ENCODE measurements at regions not wholly inside any gene's neighbourhood (a gene's known extent, or its start where the extent isn't known, plus 50 kb on each side); places are given as distances from the start of the nearest gene placed in this dataset.

DNA sequence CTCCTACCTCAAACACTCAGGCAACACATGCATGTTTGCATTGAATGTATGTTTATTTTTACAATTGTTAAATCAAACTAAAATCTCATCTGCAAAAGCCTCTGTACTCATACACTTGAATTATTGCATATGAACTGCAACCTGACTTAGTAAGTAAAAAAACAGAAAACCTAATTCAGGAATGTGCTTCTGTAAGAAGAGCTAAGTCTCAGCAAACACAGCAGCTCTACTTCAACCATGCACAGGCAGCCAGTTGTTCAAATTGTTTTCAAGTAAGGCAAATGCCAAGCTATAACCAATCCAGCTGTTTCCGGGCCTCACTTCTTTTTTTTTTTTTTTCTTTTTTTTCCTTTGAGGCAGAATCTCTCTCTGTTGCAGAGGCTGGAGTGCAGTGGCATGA, 93.5 kb upstream of the MALRD1 start:
- TF ChIP-seq, protein P1, sequence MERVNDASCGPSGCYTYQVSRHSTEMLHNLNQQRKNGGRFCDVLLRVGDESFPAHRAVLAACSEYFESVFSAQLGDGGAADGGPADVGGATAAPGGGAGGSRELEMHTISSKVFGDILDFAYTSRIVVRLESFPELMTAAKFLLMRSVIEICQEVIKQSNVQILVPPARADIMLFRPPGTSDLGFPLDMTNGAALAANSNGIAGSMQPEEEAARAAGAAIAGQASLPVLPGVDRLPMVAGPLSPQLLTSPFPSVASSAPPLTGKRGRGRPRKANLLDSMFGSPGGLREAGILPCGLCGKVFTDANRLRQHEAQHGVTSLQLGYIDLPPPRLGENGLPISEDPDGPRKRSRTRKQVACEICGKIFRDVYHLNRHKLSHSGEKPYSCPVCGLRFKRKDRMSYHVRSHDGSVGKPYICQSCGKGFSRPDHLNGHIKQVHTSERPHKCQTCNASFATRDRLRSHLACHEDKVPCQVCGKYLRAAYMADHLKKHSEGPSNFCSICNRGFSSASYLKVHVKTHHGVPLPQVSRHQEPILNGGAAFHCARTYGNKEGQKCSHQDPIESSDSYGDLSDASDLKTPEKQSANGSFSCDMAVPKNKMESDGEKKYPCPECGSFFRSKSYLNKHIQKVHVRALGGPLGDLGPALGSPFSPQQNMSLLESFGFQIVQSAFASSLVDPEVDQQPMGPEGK (CRISPR knock-in tag; IDR thresholded peaks at IDR 0.05; ENCODE audit: borderline replicate concordance) = no peak
- TF ChIP-seq GLIS3 (CRISPR knock-in tag; IDR thresholded peaks at IDR 0.05) (no peak), CSDC2 (CRISPR knock-in tag; IDR thresholded peaks at IDR 0.05) (no peak), ARNTL (CRISPR knock-in tag; IDR thresholded peaks at IDR 0.05; ENCODE audit: borderline replicate concordance, low read depth) (no peak), ZFP30 (CRISPR knock-in tag; IDR thresholded peaks at IDR 0.05) (no peak), OSR1 (CRISPR knock-in tag; IDR thresholded peaks at IDR 0.05) (no peak), RARB (CRISPR knock-in tag; IDR thresholded peaks at IDR 0.05) (no peak), ZFP3 (CRISPR knock-in tag; IDR thresholded peaks at IDR 0.05) (no peak), ESRRG (CRISPR knock-in tag; IDR thresholded peaks at IDR 0.05) (no peak), PPARA (CRISPR knock-in tag; IDR thresholded peaks at IDR 0.05; ENCODE audit: borderline replicate concordance) (no peak)
- TF ChIP-seq, protein P2, sequence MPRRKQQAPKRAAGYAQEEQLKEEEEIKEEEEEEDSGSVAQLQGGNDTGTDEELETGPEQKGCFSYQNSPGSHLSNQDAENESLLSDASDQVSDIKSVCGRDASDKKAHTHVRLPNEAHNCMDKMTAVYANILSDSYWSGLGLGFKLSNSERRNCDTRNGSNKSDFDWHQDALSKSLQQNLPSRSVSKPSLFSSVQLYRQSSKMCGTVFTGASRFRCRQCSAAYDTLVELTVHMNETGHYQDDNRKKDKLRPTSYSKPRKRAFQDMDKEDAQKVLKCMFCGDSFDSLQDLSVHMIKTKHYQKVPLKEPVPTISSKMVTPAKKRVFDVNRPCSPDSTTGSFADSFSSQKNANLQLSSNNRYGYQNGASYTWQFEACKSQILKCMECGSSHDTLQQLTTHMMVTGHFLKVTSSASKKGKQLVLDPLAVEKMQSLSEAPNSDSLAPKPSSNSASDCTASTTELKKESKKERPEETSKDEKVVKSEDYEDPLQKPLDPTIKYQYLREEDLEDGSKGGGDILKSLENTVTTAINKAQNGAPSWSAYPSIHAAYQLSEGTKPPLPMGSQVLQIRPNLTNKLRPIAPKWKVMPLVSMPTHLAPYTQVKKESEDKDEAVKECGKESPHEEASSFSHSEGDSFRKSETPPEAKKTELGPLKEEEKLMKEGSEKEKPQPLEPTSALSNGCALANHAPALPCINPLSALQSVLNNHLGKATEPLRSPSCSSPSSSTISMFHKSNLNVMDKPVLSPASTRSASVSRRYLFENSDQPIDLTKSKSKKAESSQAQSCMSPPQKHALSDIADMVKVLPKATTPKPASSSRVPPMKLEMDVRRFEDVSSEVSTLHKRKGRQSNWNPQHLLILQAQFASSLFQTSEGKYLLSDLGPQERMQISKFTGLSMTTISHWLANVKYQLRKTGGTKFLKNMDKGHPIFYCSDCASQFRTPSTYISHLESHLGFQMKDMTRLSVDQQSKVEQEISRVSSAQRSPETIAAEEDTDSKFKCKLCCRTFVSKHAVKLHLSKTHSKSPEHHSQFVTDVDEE (CRISPR knock-in tag; IDR thresholded peaks at IDR 0.05) = no peak
- TF ChIP-seq, protein P3, sequence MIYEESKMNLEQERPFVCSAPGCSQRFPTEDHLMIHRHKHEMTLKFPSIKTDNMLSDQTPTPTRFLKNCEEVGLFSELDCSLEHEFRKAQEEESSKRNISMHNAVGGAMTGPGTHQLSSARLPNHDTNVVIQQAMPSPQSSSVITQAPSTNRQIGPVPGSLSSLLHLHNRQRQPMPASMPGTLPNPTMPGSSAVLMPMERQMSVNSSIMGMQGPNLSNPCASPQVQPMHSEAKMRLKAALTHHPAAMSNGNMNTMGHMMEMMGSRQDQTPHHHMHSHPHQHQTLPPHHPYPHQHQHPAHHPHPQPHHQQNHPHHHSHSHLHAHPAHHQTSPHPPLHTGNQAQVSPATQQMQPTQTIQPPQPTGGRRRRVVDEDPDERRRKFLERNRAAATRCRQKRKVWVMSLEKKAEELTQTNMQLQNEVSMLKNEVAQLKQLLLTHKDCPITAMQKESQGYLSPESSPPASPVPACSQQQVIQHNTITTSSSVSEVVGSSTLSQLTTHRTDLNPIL (CRISPR knock-in tag; IDR thresholded peaks at IDR 0.05; ENCODE audit: low read depth) = no peak
